Activated CD8-positive, alpha-beta T cell treated with anti-CD3 and anti-CD28 coated beads for 36 hours (primary cell): ENCODE measurements at regions not wholly inside any gene's neighbourhood (a gene's known extent, or its start where the extent isn't known, plus 50 kb on each side); places are given as distances from the start of the nearest gene placed in this dataset.

Experiments used
- ATAC-seq: fragments of 200-7000 bp; cut with Tn5 transposase; one replicate; pipeline ENCODE4 v1.10.0; 2021; ENCODE audit warnings: mild to moderate bottlenecking, moderate library complexity
- CTCF ChIA-PET: fragments of 350-600 bp; sonication (Branson Sonifier 250); formaldehyde crosslinking; loops from one replicate; lab custom pipeline; 2021; ENCODE audit warnings: antibody characterized with exemption; lab: Charles Lee
- POLR2A ChIA-PET: fragments of 350-600 bp; sonication (Branson Sonifier 250); formaldehyde crosslinking; loops from one replicate; lab custom pipeline; 2021; ENCODE audit warnings: antibody characterized with exemption; lab: Charles Lee
- DNase-seq: peaks from one replicate; pipeline ENCODE4 v3.0.0-alpha.2; 2020
- H3K27ac Mint-ChIP-seq: one replicate; pipeline ENCODE4 v1.8.0; 2021; ENCODE audit warnings: mild to moderate bottlenecking, mixed read lengths
- H3K27me3 Mint-ChIP-seq: one replicate; pipeline ENCODE4 v1.8.0; 2021; ENCODE audit warnings: mixed read lengths
- H3K36me3 Mint-ChIP-seq: one replicate; pipeline ENCODE4 v1.8.0; 2021; ENCODE audit warnings: low read depth, mixed read lengths
- H3K4me1 Mint-ChIP-seq: one replicate; pipeline ENCODE4 v1.8.0; 2021; ENCODE audit warnings: low read depth, mixed read lengths
- H3K4me3 Mint-ChIP-seq: one replicate; pipeline ENCODE4 v1.8.0; 2021; ENCODE audit warnings: mild to moderate bottlenecking, moderate library complexity, mixed read lengths
- H3K9me3 Mint-ChIP-seq: one replicate; pipeline ENCODE4 v1.8.0; 2021; ENCODE audit warnings: mixed read lengths
- intact Hi-C: fragments of 100-400 bp; cut with micrococcal nuclease; formaldehyde crosslinking; loops from one replicate; pipeline ENCODE4 v1.10.0; 2022
- TF ChIP-seq, protein P1 (sequence below): fragments of 200-600 bp; IDR thresholded peaks from one replicate; pipeline ENCODE4 v1.8.0; 2022; ENCODE audit warnings: antibody characterized with exemption, mild to moderate bottlenecking

DNA sequence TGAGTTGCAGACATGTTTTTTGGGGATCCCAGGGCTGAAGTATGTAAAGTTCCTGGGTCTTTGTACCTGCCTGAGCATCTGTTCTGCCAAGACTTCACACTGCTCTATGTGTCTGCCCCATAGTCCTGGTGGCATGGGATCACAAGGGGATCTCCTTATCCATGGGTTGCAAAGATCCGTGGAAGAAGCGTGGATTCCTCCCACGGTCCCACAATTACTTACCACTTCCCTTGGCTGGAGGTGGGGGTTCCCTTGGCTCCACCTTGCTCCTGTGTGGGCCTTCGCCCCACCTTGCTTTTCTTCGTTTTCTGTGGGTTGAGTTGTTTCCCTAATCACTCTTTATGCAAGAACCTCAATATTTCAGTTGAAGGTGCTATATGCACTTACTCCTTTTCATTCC, 157.4 kb upstream of the CHORDC1 start:
- Mint-ChIP-seq H3K27me3 (no peaks in the 10 kb centered on the region), H3K9me3 (no peaks in the 10 kb centered on the region), H3K36me3 (no peaks in the 10 kb centered on the region), H3K27ac (no peak overlapping the region), H3K4me3 (no peak overlapping the region), H3K4me1 (no peaks in the 10 kb centered on the region)
- TF ChIP-seq, protein P1, sequence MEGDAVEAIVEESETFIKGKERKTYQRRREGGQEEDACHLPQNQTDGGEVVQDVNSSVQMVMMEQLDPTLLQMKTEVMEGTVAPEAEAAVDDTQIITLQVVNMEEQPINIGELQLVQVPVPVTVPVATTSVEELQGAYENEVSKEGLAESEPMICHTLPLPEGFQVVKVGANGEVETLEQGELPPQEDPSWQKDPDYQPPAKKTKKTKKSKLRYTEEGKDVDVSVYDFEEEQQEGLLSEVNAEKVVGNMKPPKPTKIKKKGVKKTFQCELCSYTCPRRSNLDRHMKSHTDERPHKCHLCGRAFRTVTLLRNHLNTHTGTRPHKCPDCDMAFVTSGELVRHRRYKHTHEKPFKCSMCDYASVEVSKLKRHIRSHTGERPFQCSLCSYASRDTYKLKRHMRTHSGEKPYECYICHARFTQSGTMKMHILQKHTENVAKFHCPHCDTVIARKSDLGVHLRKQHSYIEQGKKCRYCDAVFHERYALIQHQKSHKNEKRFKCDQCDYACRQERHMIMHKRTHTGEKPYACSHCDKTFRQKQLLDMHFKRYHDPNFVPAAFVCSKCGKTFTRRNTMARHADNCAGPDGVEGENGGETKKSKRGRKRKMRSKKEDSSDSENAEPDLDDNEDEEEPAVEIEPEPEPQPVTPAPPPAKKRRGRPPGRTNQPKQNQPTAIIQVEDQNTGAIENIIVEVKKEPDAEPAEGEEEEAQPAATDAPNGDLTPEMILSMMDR = no peak
- ATAC-seq (no peak), DNase-seq (no peak)
- ChIA-PET CTCF (no interaction called here), POLR2A (no interaction called here)
- intact Hi-C loops = no loop called here

DNA sequence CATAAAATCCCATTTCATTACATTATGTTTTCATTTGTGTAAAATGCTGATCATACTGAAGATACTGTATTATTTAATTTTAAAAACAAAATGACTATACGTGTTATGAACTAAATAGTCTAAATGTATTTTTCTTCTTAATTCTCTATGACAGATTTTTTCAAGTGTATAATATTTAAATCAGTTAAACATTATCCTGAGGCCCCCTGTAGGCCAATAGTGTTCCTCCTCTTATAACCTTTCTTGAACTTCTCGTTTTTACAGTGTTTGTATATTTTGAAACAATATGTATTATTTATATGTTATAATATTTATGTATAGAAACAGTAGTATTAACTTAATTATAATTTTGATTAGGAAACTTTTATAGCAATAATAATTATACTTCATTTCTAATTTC, 151.1 kb upstream of the CHORDC1 start:
- no peak for ATAC-seq
- TF ChIP-seq, protein P1 = no peak
- intact Hi-C loops = no loop called here
- H3K27me3 Mint-ChIP-seq = no peaks in the 10 kb centered on the region
- DNase-seq = no peak
- no peak overlapping the region for H3K4me3 Mint-ChIP-seq
- ChIA-PET POLR2A (no interaction called here), CTCF (interaction anchor here (1.4 kb wide), 1 partner anchor 14 kb away, joined by 3 read pairs; no protein-coding TSS in a partner anchor)
- H3K4me1 Mint-ChIP-seq = no peaks in the 10 kb centered on the region
- no peaks in the 10 kb centered on the region for H3K36me3 Mint-ChIP-seq
- no peaks in the 10 kb centered on the region for H3K9me3 Mint-ChIP-seq
- H3K27ac Mint-ChIP-seq = no peak overlapping the region

DNA sequence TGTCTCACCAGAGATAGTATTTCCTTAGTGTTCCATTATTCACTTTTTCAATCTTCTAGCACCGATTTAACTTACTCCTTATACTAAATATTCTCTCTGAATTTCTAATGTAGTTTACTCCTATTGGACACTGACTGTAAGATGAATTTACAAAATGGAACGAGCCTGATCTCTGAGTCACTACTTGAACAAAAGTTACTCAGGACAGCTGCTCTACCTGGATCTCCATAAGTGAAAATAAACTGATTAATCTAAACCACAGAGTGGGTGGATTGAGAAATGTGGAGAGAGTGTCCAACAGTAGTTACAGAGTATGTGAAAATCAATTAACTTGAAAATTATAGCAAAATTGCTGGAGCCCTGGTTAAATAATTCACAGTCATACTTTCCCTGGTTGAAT, 141.7 kb upstream of the CHORDC1 start:
- TF ChIP-seq, protein P1 = no peak
- Mint-ChIP-seq H3K9me3 (peaks cover 3% of the 10 kb centered on the region), H3K4me1 (no peaks in the 10 kb centered on the region), H3K27me3 (no peaks in the 10 kb centered on the region), H3K4me3 (no peak overlapping the region), H3K36me3 (no peaks in the 10 kb centered on the region), H3K27ac (no peak overlapping the region)
- intact Hi-C loops = no loop called here
- ATAC-seq (no peak), DNase-seq (no peak)
- CTCF ChIA-PET = no interaction called here
- POLR2A ChIA-PET = no interaction called here

DNA sequence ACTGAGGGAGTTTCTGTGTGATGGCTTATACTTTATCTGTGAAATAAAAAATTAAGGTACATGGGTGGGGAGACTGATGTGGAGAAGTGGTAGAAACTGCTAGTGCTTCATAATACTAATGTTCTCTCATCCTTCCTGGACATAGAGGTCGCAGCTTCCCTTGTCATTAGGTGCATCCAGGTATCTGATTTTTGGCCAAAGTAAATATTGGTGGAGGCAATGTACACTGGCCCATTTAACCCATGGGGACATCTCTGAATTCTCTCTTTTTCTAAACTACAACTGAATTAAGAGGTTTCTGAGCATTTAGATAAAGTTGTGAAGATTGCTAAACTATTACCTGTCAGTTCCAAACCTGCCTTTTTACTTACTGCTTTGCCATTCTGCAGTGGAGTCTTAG, 140.9 kb upstream of the CHORDC1 start:
- no peaks in the 10 kb centered on the region for H3K36me3 Mint-ChIP-seq
- intact Hi-C loops = no loop called here
- DNase-seq (no peak), ATAC-seq (no peak)
- H3K4me1 Mint-ChIP-seq = no peaks in the 10 kb centered on the region
- no peak overlapping the region for H3K4me3 Mint-ChIP-seq
- no peak overlapping the region for H3K27ac Mint-ChIP-seq
- H3K9me3 Mint-ChIP-seq = peaks cover 3% of the 10 kb centered on the region
- TF ChIP-seq, protein P1 = no peak
- no peaks in the 10 kb centered on the region for H3K27me3 Mint-ChIP-seq
- ChIA-PET POLR2A (no interaction called here), CTCF (no interaction called here)

DNA sequence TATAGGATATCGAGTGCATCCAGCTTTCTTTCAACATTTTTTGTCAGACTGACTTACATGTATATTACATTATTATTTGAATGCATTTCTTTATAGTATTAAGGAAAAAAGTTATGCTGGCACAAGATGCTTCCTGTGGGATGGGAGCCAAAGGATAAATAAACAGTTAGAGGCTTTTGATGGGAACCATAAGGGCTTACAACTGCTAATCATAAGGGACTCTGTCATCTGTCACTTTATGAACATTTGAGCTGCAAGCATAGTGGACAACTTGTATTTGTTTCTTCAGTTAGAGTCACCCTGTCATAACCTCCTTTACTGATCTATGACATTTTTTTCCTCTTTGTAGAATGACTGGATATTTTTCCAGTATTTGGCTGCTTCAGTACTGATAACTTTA, 132.4 kb upstream of the CHORDC1 start:
- TF ChIP-seq, protein P1 = no peak
- H3K4me1 Mint-ChIP-seq = no peaks in the 10 kb centered on the region
- no peaks in the 10 kb centered on the region for H3K36me3 Mint-ChIP-seq
- H3K4me3 Mint-ChIP-seq = no peak overlapping the region
- DNase-seq (no peak), ATAC-seq (no peak)
- ChIA-PET POLR2A (no interaction called here), CTCF (no interaction called here)
- no peak overlapping the region for H3K27ac Mint-ChIP-seq
- intact Hi-C loops = no loop called here
- H3K27me3 Mint-ChIP-seq = peaks cover 3% of the 10 kb centered on the region
- peaks cover 3% of the 10 kb centered on the region for H3K9me3 Mint-ChIP-seq
